ENCODE measurements at regions not wholly inside any gene's neighbourhood (a gene's known extent, or its start where the extent isn't known, plus 50 kb on each side); places are given as distances from the start of the nearest gene placed in this dataset.

DNA sequence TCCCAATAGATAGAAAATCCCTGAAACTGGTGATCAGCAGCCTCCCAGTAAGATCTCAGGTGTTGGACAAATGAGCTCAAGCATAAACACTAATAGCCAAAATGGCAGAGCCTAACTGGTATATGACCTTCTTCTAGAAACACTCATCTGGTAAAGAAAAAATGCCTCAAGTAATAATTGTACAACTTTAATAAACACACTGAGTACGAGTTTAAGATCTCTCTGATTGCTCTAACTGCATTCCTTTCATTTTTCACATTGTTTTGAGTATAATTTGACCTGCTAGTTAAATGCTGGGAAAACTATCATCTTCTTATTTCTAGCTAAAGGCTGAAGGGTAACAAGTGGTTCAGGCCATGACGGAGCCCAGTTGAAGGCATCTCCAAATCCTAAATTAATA is 2009.5 kb upstream of the PCDH20 start:
- Histone ChIP-seq H3K27me3 (no peaks in the 10 kb centered on the region), H3K4me3 (no peak overlapping the region), H3K36me3 (replicated peaks in 1 of 2) (no peaks in the 10 kb centered on the region), H3K9me3 (replicated peaks in 1 of 3) (no peaks in the 10 kb centered on the region), H3K27ac (no peak overlapping the region), H3K4me1 (replicated peaks in 1 of 2) (no peaks in the 10 kb centered on the region)
- TF ChIP-seq POLR2A (IDR thresholded peaks at IDR 0.05): no peak
- TF ChIP-seq, protein P1, sequence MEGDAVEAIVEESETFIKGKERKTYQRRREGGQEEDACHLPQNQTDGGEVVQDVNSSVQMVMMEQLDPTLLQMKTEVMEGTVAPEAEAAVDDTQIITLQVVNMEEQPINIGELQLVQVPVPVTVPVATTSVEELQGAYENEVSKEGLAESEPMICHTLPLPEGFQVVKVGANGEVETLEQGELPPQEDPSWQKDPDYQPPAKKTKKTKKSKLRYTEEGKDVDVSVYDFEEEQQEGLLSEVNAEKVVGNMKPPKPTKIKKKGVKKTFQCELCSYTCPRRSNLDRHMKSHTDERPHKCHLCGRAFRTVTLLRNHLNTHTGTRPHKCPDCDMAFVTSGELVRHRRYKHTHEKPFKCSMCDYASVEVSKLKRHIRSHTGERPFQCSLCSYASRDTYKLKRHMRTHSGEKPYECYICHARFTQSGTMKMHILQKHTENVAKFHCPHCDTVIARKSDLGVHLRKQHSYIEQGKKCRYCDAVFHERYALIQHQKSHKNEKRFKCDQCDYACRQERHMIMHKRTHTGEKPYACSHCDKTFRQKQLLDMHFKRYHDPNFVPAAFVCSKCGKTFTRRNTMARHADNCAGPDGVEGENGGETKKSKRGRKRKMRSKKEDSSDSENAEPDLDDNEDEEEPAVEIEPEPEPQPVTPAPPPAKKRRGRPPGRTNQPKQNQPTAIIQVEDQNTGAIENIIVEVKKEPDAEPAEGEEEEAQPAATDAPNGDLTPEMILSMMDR (IDR thresholded peaks at IDR 0.05): no peak
- 65 to 76% (median 66%) methylated on average over 2 of the region's 2 CpGs for WGBS, 4 donors
- intact Hi-C loops (cut with DNase I): no loop called here
- no peak for DNase-seq

DNA sequence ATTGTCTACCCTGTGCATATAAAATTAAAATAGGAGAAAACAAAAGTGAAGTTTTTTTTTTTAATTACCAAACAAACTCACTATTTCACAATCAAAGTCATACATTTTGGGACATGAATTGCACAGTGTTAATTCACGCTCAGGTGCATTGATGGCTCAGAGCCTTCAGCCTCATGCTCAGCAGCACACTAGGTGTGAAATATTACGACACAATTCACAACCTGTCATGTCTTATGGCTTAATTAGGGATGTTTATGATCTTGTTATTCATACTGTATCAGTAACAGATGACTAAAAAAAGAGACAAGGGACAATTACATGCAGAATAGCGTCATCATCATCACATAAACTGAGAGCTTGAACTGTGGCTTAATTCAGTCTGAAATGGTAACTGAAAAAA is 2005.5 kb upstream of the PCDH20 start:
- H3K36me3 ChIP-seq (replicated peaks in 1 of 2): no peaks in the 10 kb centered on the region
- H3K27ac ChIP-seq: no peak overlapping the region
- intact Hi-C loops (cut with DNase I): no loop called here
- TF ChIP-seq, protein P1 (IDR thresholded peaks at IDR 0.05): no peak
- no peak for TF ChIP-seq POLR2A (IDR thresholded peaks at IDR 0.05)
- WGBS, 4 donors: 64 to 81% (median 78%) methylated on average over 3 of the region's 3 CpGs
- H3K4me3 ChIP-seq: no peak overlapping the region
- DNase-seq: no peak
- no peaks in the 10 kb centered on the region for H3K9me3 ChIP-seq (replicated peaks in 1 of 3)
- no peaks in the 10 kb centered on the region for H3K4me1 ChIP-seq (replicated peaks in 1 of 2)
- H3K27me3 ChIP-seq: no peaks in the 10 kb centered on the region

DNA sequence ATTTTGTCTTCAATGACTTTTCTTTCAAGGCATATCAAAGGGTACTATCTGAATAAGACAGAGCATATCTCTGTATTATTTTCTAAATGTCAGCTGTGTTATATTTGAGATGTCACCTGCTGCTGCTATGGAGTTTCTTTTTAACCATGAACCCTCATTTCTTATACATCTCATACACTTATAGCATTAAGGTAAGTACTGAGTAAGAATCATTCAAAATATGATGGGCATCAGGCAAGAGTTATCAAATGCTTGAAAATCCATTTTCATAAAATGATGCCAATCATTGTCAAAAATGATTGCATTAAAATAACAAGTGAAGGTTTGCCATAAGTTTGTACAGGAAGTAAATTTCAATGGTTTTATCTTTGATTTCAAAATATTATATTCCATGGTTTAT is 2005.0 kb upstream of the PCDH20 start:
- no peaks in the 10 kb centered on the region for H3K36me3 ChIP-seq (replicated peaks in 1 of 2)
- no peaks in the 10 kb centered on the region for H3K4me1 ChIP-seq (replicated peaks in 1 of 2)
- no peak overlapping the region for H3K27ac ChIP-seq
- H3K9me3 ChIP-seq (replicated peaks in 1 of 3): no peaks in the 10 kb centered on the region
- no peak for DNase-seq
- no peak for TF ChIP-seq POLR2A (IDR thresholded peaks at IDR 0.05)
- TF ChIP-seq, protein P1 (IDR thresholded peaks at IDR 0.05): no peak
- intact Hi-C loops (cut with DNase I): no loop called here
- H3K4me3 ChIP-seq: no peak overlapping the region
- H3K27me3 ChIP-seq: no peaks in the 10 kb centered on the region

DNA sequence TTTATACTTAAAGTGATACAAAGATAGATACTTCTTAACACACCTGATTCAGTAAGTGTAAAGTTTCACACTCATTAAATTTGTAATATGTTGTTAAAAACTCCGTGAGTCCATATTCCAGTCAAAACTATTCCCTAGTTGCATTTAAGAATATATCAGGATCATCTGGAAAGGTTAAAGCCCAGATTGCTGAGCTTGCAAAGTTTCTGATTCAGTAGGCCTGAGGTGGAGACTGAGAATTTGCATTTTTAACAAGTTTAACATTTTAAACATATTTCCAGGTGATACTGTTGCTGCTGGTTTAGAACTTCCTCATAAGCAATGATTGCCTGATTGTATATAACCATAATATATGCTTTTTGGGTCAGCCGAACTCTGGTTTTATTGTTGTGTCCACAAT is 1998.6 kb upstream of the PCDH20 start:
- no peak overlapping the region for H3K27ac ChIP-seq
- H3K9me3 ChIP-seq (replicated peaks in 1 of 3): no peaks in the 10 kb centered on the region
- DNase-seq: no peak
- TF ChIP-seq POLR2A (IDR thresholded peaks at IDR 0.05): no peak
- TF ChIP-seq, protein P1 (IDR thresholded peaks at IDR 0.05): no peak
- WGBS, 4 donors: 66 to 90% (median 78%) methylated on average over 2 of the region's 2 CpGs
- H3K4me1 ChIP-seq (replicated peaks in 1 of 2): no peaks in the 10 kb centered on the region
- intact Hi-C loops (cut with DNase I): no loop called here
- no peak overlapping the region for H3K4me3 ChIP-seq
- no peaks in the 10 kb centered on the region for H3K27me3 ChIP-seq
- no peaks in the 10 kb centered on the region for H3K36me3 ChIP-seq (replicated peaks in 1 of 2)
